ENCODE measurements at regions not wholly inside any gene's neighbourhood (a gene's known extent, or its start where the extent isn't known, plus 50 kb on each side); places are given as distances from the start of the nearest gene placed in this dataset.

DNA sequence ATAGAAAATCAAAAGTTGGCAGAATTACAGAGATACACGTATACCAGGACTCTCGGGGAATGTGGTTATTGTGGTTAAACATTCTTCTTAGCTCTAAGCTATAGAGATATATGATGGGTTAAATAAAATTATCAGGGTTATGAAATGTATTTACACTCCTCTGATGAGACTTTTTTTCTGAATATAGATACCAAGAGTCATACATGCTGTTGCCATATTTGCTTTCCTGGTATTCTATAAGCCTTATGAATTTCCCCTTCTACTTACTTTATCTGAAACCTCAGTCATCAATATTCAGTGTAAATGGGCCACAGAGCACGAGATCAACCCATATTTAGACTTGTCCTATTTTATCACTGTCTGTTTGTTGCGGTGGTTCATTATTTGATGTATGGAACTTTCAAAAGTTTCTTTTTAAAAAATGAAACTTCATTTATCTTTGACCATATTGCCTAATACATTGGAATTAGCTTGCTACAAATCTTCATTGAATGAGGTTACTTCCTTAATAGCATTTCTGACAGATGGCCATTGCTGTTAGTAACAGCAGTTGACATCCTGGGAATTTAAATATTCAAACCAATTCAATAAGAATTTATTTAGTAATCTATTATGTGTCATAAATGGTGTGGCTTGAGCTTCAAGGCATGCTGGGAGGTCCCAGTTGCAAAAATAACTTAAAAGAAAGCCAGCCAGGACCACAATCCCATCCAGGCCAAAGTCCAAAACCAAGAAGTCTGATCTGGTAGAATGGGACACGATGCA is 393.5 kb downstream of the PCNX1 start:
- TF ChIP-seq, protein P1, sequence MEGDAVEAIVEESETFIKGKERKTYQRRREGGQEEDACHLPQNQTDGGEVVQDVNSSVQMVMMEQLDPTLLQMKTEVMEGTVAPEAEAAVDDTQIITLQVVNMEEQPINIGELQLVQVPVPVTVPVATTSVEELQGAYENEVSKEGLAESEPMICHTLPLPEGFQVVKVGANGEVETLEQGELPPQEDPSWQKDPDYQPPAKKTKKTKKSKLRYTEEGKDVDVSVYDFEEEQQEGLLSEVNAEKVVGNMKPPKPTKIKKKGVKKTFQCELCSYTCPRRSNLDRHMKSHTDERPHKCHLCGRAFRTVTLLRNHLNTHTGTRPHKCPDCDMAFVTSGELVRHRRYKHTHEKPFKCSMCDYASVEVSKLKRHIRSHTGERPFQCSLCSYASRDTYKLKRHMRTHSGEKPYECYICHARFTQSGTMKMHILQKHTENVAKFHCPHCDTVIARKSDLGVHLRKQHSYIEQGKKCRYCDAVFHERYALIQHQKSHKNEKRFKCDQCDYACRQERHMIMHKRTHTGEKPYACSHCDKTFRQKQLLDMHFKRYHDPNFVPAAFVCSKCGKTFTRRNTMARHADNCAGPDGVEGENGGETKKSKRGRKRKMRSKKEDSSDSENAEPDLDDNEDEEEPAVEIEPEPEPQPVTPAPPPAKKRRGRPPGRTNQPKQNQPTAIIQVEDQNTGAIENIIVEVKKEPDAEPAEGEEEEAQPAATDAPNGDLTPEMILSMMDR (IDR thresholded peaks at IDR 0.05), result no peak
- no peak for TF ChIP-seq POLR2AphosphoS5 (IDR thresholded peaks at IDR 0.05)
